PFSK-1 (cell line): ENCODE measurements at regions not wholly inside any gene's neighbourhood (a gene's known extent, or its start where the extent isn't known, plus 50 kb on each side); places are given as distances from the start of the nearest gene placed in this dataset.

Experiments used
- FOXP2 ChIP-seq: optimal IDR thresholded peaks from 2 replicates; pipeline ENCODE3; 2011; ENCODE audit warnings: borderline replicate concordance, control low read depth, inconsistent platforms; ENCODE audit not compliant: insufficient read depth; ENCODE audit errors: extremely low read length, extremely low read depth
- POLR2AphosphoS5 ChIP-seq: IDR thresholded peaks from 2 replicates; pipeline ENCODE4 v1.6.1; 2012; ENCODE audit warnings: low read depth, mild to moderate bottlenecking, control low read depth, low read length, moderate library complexity
- REST ChIP-seq, 2 experiments: IDR thresholded peaks; 2 replicates each; pipeline versions ENCODE4 v1.6.1 to v1.8.0; 2011 to 2012; ENCODE audit warnings: low read depth in 2 of 2, low read length in 2 of 2, control low read depth in 1 of 2, inconsistent platforms in 1 of 2, mild to moderate bottlenecking in 1 of 2, moderate library complexity in 1 of 2; ENCODE audit not compliant: insufficient read depth in 1 of 2
- TAF1 ChIP-seq: IDR thresholded peaks from 2 replicates; pipeline ENCODE4 v1.6.1; 2012; ENCODE audit warnings: low read length, control low read depth, borderline replicate concordance; ENCODE audit not compliant: insufficient read depth

- no peak for TF ChIP-seq FOXP2
- TF ChIP-seq POLR2AphosphoS5, result no peak
- TF ChIP-seq TAF1, result no peak
- no peak for TF ChIP-seq REST (IDR thresholded peaks at IDR 0.05; ENCODE audit: insufficient read depth in 1 of 2, low read depth in 2 of 2, low read length in 2 of 2)
These were observed 315.2 kb upstream of the BRINP3 start for GRCh38 chr1:190792873-190793272.
